ENCODE measurements at regions not wholly inside any gene's neighbourhood (a gene's known extent, or its start where the extent isn't known, plus 50 kb on each side); places are given as distances from the start of the nearest gene placed in this dataset.

DNA sequence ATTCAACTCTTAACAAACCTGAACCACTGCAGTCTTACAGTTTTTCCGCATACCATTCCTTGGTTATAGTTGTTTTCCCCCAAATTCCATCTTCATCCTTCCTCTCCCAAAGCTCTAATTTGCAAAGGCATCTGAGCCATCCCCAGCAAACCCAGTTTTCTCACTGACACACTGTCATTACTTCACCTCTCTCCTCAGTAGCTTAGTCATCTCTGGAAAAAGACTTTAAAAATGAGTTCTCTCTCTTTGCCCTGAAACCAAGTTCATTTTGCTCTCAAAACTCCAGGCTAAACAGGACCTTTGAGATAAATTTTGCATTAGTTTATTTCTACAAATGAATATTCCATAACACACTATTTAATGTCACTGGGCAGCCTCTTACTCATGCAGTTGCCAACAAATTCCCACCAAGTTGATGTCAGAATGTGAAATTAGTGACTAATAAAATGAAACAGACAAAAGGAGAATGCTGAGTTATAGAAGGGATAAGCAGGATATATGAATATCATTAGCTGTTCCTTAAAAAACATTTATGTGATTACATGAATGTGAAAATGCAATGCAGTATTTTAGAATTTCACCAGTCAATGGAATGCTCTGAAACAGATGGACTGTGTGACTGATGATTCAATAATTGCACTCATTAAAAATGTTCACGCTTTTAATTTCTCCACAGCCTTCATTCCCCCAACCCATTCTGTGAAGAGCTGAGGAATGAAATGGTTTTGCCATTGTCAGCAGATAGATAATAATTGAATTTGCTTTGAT is 107.4 kb upstream of the DMAC1 start:
- CTCF ChIA-PET (ENCODE audit: partially characterized antibody) = interaction anchor here (1.2 to 2.4 kb wide), 2 partner anchors 8 to 11 kb away, joined by 3 to 6 read pairs; no protein-coding TSS in a partner anchor
- no peaks in the 10 kb centered on the region for H3K9me3 ChIP-seq (ENCODE audit: insufficient read depth in 2 of 2, low read depth in 1 of 2, low read length in 1 of 2)
- H2BK5ac ChIP-seq (ENCODE audit: low read depth, low read length) = no peak overlapping the region
- no peak overlapping the region for H3K14ac ChIP-seq (ENCODE audit: insufficient read length)
- no peak for DNase-seq (ENCODE audit: low read depth in 1 of 2, low spot score in 2 of 2)
- no peak overlapping the region for H2BK15ac ChIP-seq (ENCODE audit: low read length)
- no peak overlapping the region for H2AK5ac ChIP-seq (ENCODE audit: low read depth, low read length)
- POLR2A ChIA-PET (ENCODE audit: partially characterized antibody) = no interaction called here
- H2BK20ac ChIP-seq (ENCODE audit: low read length) = no peak overlapping the region
- H3K4me2 ChIP-seq (ENCODE audit: insufficient read depth in 1 of 2, low read depth in 2 of 2, low read length in 2 of 2) = no peak overlapping the region
- H4K5ac ChIP-seq (ENCODE audit: insufficient read length, low read depth, low read length) = no peak overlapping the region
- no peaks in the 10 kb centered on the region for H4K20me1 ChIP-seq (replicated peaks in 1 of 2; ENCODE audit: control insufficient read depth in 1 of 2, insufficient read depth in 2 of 2, low read length in 2 of 2)
- no peak overlapping the region for H4K91ac ChIP-seq (replicated peaks; ENCODE audit: insufficient read length, low read length)
- no peak overlapping the region for H2BK120ac ChIP-seq (replicated peaks; ENCODE audit: low read depth, low read length)
- no peak overlapping the region for H4K8ac ChIP-seq (ENCODE audit: extremely low read depth, insufficient read depth, low read length)
- H3K9ac ChIP-seq (replicated peaks in 1 of 4; ENCODE audit: extremely low read depth in 1 of 4, low read depth in 3 of 4, low read length in 3 of 4) = no peak overlapping the region; a peak in 1 of 7 replicates
- H3K56ac ChIP-seq (replicated peaks; ENCODE audit: insufficient read length, low read depth, low read length) = no peak overlapping the region
- H3K4me1 ChIP-seq (replicated peaks in 1 of 4; ENCODE audit: control insufficient read depth in 3 of 4, insufficient read depth in 4 of 4, low read length in 3 of 4) = no peaks in the 10 kb centered on the region
- no peak overlapping the region for H3K4me3 ChIP-seq (ENCODE audit: extremely low read depth in 1 of 4, insufficient read depth in 2 of 4, low read depth in 3 of 4, low read length in 4 of 4)
- H3K23me2 ChIP-seq (ENCODE audit: low read depth, low read length) = no peaks in the 10 kb centered on the region
- no peak overlapping the region for H2AFZ ChIP-seq (ENCODE audit: low read length)
- H3K79me2 ChIP-seq (ENCODE audit: control insufficient read depth in 1 of 2, insufficient read depth in 2 of 2, low read length in 2 of 2) = no peaks in the 10 kb centered on the region
- H2BK12ac ChIP-seq (ENCODE audit: low read depth, low read length) = no peak overlapping the region
- H3K79me1 ChIP-seq (ENCODE audit: low read depth, low read length) = no peaks in the 10 kb centered on the region
- H3K18ac ChIP-seq (ENCODE audit: extremely low read depth, low read length) = no peak overlapping the region
- FAIRE-seq = no peak
- no peak overlapping the region for H3K23ac ChIP-seq (ENCODE audit: insufficient read length)
- H3K36me3 ChIP-seq (ENCODE audit: control insufficient read depth in 2 of 4, insufficient read depth in 4 of 4, low read length in 3 of 4) = no peaks in the 10 kb centered on the region
- 84% methylated on average over 2 of the region's 2 CpGs; no CpG with 5 or more reads in 1 of the 2 experiments for WGBS, 2 experiments (ENCODE audit: extremely low coverage in 1 of 2, insufficient coverage in 1 of 2, insufficient read length in 1 of 2, insufficient replicate concordance in 2 of 2, low coverage in 1 of 2, low lambda C conversion rate in 2 of 2, missing lambda C conversion rate in 1 of 2)
- no peak overlapping the region for H3K4ac ChIP-seq (replicated peaks; ENCODE audit: insufficient read length, low read depth, low read length)
- H3K27ac ChIP-seq (ENCODE audit: low read depth, low read length) = no peak overlapping the region
- no peaks in the 10 kb centered on the region for H3K27me3 ChIP-seq (replicated peaks in 1 of 4; ENCODE audit: control insufficient read depth in 3 of 4, extremely low read depth in 1 of 4, insufficient read depth in 3 of 4, low read length in 3 of 4)
- TF ChIP-seq FOSL1 (IDR thresholded peaks at IDR 0.05; ENCODE audit: insufficient read depth, low read depth, low read length) (no peak), TEAD4 (IDR thresholded peaks at IDR 0.05; ENCODE audit: low read depth, low read length) (no peak), CEBPB (IDR thresholded peaks at IDR 0.05; ENCODE audit: low read depth, low read length) (no peak), RFX5 (IDR thresholded peaks at IDR 0.05; ENCODE audit: borderline replicate concordance, low read depth, low read length) (no peak), CBX5 (IDR thresholded peaks at IDR 0.05; ENCODE audit: low read depth, low read length) (no peak), SUZ12 (IDR thresholded peaks at IDR 0.05; ENCODE audit: low read length) (no peak), CTBP2 (IDR thresholded peaks at IDR 0.05; ENCODE audit: borderline replicate concordance, insufficient read depth, insufficient read length, low read length) (no peak), KDM4A (IDR thresholded peaks at IDR 0.05; ENCODE audit: low read depth, low read length, severe bottlenecking) (no peak)
- TF ChIP-seq, protein P1, sequence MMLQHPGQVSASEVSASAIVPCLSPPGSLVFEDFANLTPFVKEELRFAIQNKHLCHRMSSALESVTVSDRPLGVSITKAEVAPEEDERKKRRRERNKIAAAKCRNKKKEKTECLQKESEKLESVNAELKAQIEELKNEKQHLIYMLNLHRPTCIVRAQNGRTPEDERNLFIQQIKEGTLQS (IDR thresholded peaks at IDR 0.05; ENCODE audit: insufficient read depth, low read depth, low read length) = no peak
- TF ChIP-seq, protein P2, sequence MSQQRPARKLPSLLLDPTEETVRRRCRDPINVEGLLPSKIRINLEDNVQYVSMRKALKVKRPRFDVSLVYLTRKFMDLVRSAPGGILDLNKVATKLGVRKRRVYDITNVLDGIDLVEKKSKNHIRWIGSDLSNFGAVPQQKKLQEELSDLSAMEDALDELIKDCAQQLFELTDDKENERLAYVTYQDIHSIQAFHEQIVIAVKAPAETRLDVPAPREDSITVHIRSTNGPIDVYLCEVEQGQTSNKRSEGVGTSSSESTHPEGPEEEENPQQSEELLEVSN (IDR thresholded peaks at IDR 0.05) = no peak
